Amygdala (tissue), 56 donors: ENCODE measurements at regions not wholly inside any gene's neighbourhood (a gene's known extent, or its start where the extent isn't known, plus 50 kb on each side); places are given as distances from the start of the nearest gene placed in this dataset.

Experiments used
- DNase-seq, 56 donors: peaks; one replicate each; lab custom pipeline; 2025; lab: John Stamatoyannopoulos, UW

DNA sequence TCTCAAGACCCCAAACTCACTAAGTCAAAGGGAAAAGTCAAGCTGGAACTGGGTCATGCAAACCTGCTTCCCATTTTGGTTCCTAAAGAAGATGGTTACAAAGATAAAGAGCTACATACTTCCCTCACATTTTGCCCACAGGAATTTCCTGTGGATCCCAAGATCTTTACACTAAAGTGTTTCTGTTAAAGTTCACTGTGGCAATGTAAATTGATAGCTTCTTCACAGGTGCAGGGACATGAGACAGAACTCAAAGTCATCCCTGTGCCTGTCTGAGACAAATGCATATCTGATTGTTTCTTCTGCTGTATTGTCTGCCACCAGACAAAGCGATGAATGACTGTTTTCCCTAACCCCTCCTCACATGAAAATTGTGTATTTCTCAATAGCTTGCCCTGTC is 567.8 kb downstream of the ZIC1 start:
- DNase-seq = no peak

DNA sequence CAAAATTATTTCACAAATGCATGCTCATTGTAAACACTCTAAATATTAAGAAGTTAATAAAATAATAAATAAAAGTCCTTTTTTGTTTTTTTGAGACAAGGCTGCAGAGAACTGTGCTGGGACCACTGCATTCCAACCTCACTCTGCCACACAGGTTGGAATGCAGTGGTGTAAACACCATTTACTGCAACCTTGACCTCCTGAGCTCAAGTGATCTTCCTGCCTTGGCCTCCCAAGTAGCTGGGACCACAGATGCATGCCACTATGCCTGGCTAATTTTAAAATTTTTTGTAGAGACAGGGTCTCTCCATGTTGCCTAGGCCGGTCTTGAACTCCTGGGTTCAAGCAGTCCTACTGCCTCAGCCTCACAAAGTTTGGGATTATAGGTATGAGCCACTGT is 578.4 kb downstream of the ZIC1 start:
- DNase-seq = no peak

DNA sequence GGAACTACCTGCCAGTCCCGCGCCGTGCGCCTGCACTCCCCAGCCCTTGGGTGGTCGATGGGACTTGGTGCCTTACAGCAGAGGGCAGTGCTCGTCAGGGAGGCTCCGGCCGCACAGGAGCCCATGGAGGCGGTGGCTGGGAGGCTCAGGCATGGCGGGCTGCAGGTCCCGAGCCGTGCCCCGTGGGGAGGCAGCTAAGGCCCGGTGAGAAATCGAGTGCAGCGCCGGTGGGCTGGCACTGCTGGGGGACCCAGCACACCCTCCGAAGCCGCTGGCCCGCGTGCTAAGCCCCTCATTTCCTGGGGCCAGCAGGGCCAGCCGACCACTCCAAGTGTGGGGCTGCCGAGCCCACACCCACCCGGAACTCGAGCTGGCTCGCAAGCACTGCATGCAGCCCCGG is 580.2 kb downstream of the ZIC1 start:
- DNase-seq = no peak

DNA sequence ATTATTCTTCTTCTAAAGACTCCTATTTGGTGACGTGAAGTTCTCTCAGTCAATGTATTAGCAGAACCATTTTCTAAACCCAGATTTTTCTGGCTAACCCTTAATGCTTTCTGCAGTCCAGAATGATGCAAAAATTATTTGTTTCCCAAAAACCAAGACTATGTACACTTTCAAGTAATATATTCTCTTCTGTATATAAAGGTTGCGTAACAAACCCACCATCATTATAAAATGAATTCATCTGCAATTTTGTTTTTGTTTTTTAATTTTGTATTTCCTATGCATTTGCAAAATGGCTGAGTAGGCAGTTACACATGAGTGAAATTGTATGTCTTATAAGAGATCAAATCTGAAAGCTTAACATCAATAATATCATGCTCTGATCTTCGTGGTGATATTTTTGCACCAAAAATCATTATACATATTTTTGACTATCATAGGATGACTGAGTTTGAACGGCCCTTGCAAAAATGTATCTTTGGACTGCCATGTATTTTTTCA is 593.6 kb downstream of the ZIC1 start:
- no peak for DNase-seq

- DNase-seq = no peak
Measured at GRCh38 chr3:148004331-148004730, 595.2 kb downstream of the ZIC1 start.

DNA sequence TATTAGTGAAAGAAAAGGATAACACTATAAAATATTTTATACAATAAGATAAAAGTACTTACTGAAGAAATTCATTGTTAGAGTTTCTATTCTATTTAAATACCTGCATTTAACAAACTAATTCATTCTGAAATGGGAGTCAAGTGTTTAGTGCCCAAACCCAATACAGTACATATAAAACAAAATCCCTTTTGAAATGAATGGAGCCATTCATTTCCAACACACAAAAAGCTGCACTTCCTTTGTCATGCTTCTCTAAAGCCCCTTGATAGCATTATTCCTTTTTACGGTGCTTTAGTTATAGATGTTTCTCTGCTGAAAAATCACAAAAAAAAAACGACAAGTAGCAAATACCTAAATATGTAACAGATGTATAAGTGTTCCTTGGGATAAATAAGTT is 596.3 kb downstream of the ZIC1 start:
- DNase-seq = no peak

DNA sequence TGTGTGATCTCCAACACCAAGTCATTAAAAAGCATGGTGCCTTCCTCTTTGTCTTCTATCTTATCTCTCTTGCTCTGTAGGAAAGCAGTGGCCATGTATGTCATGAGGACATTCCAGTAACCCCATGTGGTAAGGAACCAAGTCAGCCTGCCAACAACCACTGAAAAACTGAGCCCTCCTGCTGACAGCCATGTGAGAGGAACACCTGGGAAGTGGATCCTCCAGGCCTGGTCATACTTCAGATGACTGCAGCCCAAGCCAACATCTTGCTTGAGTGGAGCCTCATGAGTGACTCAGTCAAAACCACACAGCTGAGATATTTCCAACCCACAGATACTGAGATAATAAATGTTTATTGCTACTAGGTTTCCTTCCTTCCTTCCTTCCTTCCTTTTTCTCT is 597.3 kb downstream of the ZIC1 start:
- DNase-seq = no peak

DNA sequence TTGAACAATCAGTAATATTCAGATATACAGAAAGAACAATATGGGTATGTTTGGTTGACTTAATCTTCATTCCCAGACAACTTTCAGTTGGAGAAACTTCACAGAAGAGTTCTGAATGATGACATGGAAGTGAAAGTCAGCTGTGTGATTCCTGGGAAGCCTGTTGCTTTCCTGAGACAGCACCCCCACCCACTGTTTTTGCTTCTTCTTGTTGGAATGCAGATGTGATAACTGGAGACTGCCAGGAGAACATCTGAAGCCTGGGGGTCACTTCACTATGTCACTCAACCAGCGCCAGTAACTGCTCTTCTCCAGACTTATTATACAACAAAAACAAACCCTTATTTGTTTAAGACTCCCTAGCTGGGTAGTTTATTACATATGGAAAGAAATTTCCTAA is 599.4 kb downstream of the ZIC1 start:
- no peak for DNase-seq

- no peak for DNase-seq
Measured at GRCh38 chr3:148020861-148021260, 611.7 kb downstream of the ZIC1 start.

- DNase-seq = no peak
Measured at GRCh38 chr3:148021381-148021780, 612.2 kb downstream of the ZIC1 start.

- no peak for DNase-seq
Measured at GRCh38 chr3:148023994-148024393, 614.8 kb downstream of the ZIC1 start.

DNA sequence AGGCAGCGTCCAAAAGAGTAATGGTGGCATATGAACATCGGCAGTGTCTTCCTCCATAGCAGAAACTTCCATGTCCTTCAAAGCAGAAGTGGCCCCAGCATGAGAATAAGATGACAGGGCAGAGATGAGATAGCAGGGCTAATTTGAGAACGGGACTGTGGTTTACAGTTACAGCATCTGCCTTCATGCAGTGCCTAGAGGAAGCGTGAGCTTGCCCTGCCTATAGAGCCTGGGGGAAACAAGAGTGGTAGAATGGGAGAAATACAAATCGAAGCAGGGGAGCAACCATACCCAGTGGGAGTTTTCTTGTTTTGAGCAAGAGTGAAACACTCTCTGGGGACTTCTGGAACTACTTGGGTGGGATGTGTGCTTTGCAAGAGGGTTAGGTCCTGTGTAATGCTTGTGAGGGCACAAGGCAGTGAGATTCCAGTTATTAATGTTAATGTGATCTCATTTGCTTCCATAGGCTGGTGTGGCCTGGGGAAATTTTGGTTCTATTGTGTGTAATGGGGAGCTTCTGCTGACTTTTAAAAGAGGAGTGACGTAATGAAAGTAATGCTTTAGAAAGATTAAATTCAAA is 616.9 kb downstream of the ZIC1 start:
- DNase-seq = no peak

- DNase-seq = no peak
Measured at GRCh38 chr3:148030975-148031374, 621.8 kb downstream of the ZIC1 start.

- DNase-seq = no peak
Measured at GRCh38 chr3:148034353-148034752, 625.2 kb downstream of the ZIC1 start.

GRCh38 chr3:148036331-148036876 is 627.2 kb downstream of the ZIC1 start:
- no peak for DNase-seq

- no peak for DNase-seq
Measured at GRCh38 chr3:148042663-148043445, 633.7 kb downstream of the ZIC1 start.

GRCh38 chr3:148044151-148044550 is 635.0 kb downstream of the ZIC1 start:
- no peak for DNase-seq

DNA sequence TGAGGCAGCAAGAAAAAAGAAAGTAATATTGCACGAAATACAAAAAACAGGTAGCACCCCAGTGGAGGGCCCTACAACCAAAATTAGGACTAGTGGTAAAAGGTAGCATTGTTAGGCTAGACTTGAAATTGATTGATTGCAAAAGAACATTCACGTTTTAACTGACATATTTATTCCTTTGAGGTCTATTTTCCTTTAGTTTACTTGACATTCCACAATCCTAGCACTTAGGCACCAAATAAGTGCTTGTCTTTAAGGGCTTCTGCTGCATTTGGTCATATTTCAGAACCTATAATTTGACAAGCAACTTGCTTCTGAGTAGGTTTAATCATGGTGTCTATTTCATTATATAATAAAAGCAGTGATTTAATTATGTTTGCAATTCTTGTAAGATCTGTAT is 642.7 kb upstream of the AGTR1 start:
- no peak for DNase-seq

DNA sequence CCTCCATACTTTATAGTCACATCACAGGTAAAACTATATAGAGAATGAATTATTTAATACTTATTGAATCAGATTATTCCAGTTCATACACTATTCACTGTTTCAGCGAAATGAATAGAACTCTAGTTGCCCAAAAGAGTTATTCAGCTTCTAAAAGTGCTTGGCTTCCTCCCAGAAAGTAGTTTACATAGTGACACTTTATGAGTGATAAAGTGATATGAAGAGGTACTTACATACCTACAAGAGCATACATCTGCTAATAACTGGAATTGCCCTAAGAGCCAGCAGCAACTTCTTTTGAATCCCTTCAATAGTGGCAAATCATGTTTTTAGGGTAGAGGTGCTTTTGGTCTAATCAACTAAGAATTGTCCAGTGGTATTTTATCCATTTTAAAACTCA is 635.1 kb upstream of the AGTR1 start:
- no peak for DNase-seq

DNA sequence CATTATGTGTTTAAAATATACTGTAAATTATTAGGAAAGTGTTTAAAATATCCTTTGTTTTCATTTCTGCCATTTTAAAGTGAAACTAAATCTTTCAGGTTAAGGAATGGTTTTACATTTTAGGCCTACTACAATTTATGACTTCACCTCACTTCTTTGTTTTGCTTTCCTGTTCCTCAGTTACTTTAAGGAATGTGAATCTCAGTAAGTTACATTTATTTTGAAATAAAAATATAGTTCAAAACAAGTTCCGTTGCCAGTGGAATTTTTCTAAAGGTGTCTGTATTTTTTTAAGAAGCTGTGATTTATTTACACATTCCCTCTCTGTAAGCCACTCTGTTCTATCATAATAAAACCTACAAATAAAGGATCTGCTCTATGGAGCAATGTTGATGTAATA is 630.9 kb upstream of the AGTR1 start:
- DNase-seq = no peak

GRCh38 chr3:148068466-148068865 is 629.2 kb upstream of the AGTR1 start:
- no peak for DNase-seq

DNA sequence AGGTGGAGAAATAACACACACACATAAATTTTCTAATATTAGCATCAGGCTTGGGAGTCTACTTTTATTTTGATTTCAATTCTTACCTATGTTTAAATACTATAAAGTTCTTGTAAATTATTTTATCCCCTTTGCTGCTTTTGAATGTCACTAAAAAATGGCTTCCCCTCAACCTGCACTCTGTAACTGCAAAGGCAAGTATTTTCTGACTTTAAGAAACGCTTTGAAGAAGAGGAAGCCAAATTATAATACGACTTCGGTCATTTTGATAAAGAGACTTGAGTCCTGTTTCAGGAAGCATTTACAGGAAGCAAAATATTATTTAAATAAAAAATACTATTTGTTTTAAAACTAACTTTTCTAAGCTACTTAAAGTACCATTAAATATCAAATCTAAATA is 627.7 kb upstream of the AGTR1 start:
- no peak for DNase-seq
